ENCODE measurements at regions not wholly inside any gene's neighbourhood (a gene's known extent, or its start where the extent isn't known, plus 50 kb on each side); places are given as distances from the start of the nearest gene placed in this dataset.

DNA sequence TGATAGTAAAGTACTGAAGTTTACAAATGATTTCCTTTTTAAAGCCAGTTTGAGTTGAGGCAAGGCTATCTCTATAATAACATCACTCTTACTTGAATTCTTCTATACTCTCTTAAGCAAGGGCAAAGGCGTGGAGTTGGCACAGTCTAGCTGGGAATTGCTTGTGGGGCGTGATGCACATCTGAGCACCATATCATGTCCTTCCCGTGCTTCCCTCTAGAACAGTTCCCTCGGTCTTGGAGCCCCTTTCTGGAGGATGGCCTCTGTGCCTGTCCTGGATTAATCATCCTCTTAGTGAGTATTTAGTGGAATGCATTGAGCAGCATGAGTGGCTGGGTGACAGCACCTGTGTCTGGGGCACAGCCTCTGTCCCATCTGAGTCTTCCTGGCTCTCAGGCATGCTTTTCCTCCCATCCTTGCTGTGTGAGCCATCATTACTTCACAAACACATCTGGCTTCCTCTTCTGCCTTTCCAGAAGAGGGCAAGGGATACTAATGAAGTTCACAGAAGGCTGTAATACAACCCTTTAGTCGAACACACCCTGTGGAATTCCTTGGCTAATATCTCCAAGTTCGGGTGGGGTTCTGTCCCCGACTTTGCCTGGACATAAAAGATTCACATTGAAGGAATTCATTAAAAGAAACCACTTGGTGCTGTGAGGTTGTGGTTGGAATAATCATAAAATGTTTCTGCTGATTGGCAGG is 188.2 kb downstream of the FNDC1 start:
- TF ChIP-seq, protein P1, sequence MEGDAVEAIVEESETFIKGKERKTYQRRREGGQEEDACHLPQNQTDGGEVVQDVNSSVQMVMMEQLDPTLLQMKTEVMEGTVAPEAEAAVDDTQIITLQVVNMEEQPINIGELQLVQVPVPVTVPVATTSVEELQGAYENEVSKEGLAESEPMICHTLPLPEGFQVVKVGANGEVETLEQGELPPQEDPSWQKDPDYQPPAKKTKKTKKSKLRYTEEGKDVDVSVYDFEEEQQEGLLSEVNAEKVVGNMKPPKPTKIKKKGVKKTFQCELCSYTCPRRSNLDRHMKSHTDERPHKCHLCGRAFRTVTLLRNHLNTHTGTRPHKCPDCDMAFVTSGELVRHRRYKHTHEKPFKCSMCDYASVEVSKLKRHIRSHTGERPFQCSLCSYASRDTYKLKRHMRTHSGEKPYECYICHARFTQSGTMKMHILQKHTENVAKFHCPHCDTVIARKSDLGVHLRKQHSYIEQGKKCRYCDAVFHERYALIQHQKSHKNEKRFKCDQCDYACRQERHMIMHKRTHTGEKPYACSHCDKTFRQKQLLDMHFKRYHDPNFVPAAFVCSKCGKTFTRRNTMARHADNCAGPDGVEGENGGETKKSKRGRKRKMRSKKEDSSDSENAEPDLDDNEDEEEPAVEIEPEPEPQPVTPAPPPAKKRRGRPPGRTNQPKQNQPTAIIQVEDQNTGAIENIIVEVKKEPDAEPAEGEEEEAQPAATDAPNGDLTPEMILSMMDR (tag by site-specific recombination; IDR thresholded peaks at IDR 0.05), result no peak
- TF ChIP-seq, protein P2, sequence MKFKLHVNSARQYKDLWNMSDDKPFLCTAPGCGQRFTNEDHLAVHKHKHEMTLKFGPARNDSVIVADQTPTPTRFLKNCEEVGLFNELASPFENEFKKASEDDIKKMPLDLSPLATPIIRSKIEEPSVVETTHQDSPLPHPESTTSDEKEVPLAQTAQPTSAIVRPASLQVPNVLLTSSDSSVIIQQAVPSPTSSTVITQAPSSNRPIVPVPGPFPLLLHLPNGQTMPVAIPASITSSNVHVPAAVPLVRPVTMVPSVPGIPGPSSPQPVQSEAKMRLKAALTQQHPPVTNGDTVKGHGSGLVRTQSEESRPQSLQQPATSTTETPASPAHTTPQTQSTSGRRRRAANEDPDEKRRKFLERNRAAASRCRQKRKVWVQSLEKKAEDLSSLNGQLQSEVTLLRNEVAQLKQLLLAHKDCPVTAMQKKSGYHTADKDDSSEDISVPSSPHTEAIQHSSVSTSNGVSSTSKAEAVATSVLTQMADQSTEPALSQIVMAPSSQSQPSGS (tag by site-specific recombination; IDR thresholded peaks at IDR 0.05; ENCODE audit: low read depth), result no peak
- TF ChIP-seq ZNF692 (tag by site-specific recombination; IDR thresholded peaks at IDR 0.05) (no peak), PBX3 (CRISPR knock-in tag; IDR thresholded peaks at IDR 0.05) (no peak), PRDM10 (tag by site-specific recombination; IDR thresholded peaks at IDR 0.05) (no peak), ZNF776 (tag by site-specific recombination; IDR thresholded peaks at IDR 0.05; ENCODE audit: borderline replicate concordance) (no peak), ZNF350 (tag by site-specific recombination; IDR thresholded peaks at IDR 0.05) (no peak), ZNF621 (tag by site-specific recombination; IDR thresholded peaks at IDR 0.05) (no peak), ZNF585B (tag by site-specific recombination; IDR thresholded peaks at IDR 0.05) (no peak), ZNF639 (tag by site-specific recombination; IDR thresholded peaks at IDR 0.05) (no peak), ZNF549 (tag by site-specific recombination; IDR thresholded peaks at IDR 0.05) (no peak), ZNF121 (tag by site-specific recombination; IDR thresholded peaks at IDR 0.05) (no peak), ZFHX2 (tag by site-specific recombination; conservative IDR thresholded peaks at IDR 0.05) (no peak), GLI4 (tag by site-specific recombination; IDR thresholded peaks at IDR 0.05) (no peak)

All from HEK293 (cell line).